ENCODE measurements at regions not wholly inside any gene's neighbourhood (a gene's known extent, or its start where the extent isn't known, plus 50 kb on each side); places are given as distances from the start of the nearest gene placed in this dataset.

DNA sequence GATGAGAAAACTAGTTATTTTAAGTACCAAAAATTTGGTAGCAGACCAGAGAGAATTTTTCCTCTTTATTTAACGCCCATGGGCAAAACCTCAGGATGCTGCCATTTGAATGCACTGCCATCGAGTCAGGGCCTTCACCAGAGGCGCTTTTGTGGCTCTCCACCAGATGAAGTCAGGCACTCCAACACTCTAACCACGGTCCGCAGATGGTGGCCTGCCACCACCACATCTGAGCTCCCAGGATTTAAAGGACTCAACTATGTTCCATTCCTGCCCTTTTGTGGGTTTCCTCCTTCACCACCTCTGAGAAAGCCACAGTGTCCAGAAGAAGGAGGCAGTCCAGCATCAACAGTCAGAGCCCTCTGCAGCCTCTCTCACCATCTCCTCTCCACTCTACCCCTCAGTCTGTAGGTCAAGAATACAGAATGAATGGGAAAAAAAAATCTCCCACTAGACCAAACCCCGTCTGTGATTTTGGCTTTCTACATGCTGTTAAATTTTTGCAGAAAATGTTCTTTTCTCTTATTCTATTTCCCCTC is 647.4 kb downstream of the USP25 start:
- no peak overlapping the region for H3K27ac ChIP-seq (ENCODE audit: low read depth)
- no peak overlapping the region for H3K4me3 ChIP-seq
- no peaks in the 10 kb centered on the region for H3K79me2 ChIP-seq (replicated peaks; ENCODE audit: insufficient read depth)
- H3F3A ChIP-seq (replicated peaks; ENCODE audit: low read depth) = no peaks in the 10 kb centered on the region
- no peaks in the 10 kb centered on the region for H3K9me3 Mint-ChIP-seq
- no peaks in the 10 kb centered on the region for H3K27me3 Mint-ChIP-seq (ENCODE audit: insufficient read depth, low read depth, poor library complexity)
- H3K36me3 ChIP-seq (ENCODE audit: insufficient read depth) = no peaks in the 10 kb centered on the region
- H4K20me1 ChIP-seq (replicated peaks; ENCODE audit: insufficient read depth) = no peaks in the 10 kb centered on the region
- ATAC-seq (no peak), DNase-seq (ENCODE audit: low spot score) (no peak)
- H3K27ac Mint-ChIP-seq = no peak overlapping the region
- H3K4me1 Mint-ChIP-seq = no peaks in the 10 kb centered on the region
- no peaks in the 10 kb centered on the region for H3K4me1 ChIP-seq (ENCODE audit: insufficient read depth)
- H2AFZ ChIP-seq = no peak overlapping the region
- TF ChIP-seq CREB1 (CRISPR knock-in tag; IDR thresholded peaks at IDR 0.05; ENCODE audit: low read depth) (no peak), EZH2 (IDR thresholded peaks at IDR 0.05; ENCODE audit: low read depth, unreplicated experiment) (no peak), JUNB (IDR thresholded peaks at IDR 0.05; ENCODE audit: unreplicated experiment) (no peak), STAT1 (IDR thresholded peaks at IDR 0.05; ENCODE audit: unreplicated experiment) (no peak), NANOG (IDR thresholded peaks at IDR 0.05; ENCODE audit: borderline replicate concordance) (no peak), ZNF331 (CRISPR knock-in tag; IDR thresholded peaks at IDR 0.05; ENCODE audit: low read depth) (no peak), EZH2phosphoT487 (IDR thresholded peaks at IDR 0.05; ENCODE audit: unreplicated experiment) (no peak), CTCF (conservative IDR thresholded peaks at IDR 0.05; ENCODE audit: low read depth in 2 of 2) (no peak), ZNF114 (CRISPR knock-in tag; IDR thresholded peaks at IDR 0.05) (no peak), REST (IDR thresholded peaks at IDR 0.05; ENCODE audit: unreplicated experiment) (no peak), POLR2AphosphoS5 (IDR thresholded peaks at IDR 0.05; ENCODE audit: low read depth) (no peak), ZNF462 (CRISPR knock-in tag; IDR thresholded peaks at IDR 0.05) (no peak)
- TF ChIP-seq, protein P1, sequence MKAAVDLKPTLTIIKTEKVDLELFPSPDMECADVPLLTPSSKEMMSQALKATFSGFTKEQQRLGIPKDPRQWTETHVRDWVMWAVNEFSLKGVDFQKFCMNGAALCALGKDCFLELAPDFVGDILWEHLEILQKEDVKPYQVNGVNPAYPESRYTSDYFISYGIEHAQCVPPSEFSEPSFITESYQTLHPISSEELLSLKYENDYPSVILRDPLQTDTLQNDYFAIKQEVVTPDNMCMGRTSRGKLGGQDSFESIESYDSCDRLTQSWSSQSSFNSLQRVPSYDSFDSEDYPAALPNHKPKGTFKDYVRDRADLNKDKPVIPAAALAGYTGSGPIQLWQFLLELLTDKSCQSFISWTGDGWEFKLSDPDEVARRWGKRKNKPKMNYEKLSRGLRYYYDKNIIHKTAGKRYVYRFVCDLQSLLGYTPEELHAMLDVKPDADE (IDR thresholded peaks at IDR 0.05) = no peak
- H3K27me3 ChIP-seq (ENCODE audit: insufficient read depth) = no peaks in the 10 kb centered on the region
- no peaks in the 10 kb centered on the region for H3K36me3 Mint-ChIP-seq (ENCODE audit: low read depth)
- H3K4me2 ChIP-seq = no peak overlapping the region
- no peak overlapping the region for H3K4me3 Mint-ChIP-seq
- no peaks in the 10 kb centered on the region for H3K9me2 ChIP-seq (ENCODE audit: insufficient read depth)

All from GM23338 (cell line).